ENCODE measurements at regions not wholly inside any gene's neighbourhood (a gene's known extent, or its start where the extent isn't known, plus 50 kb on each side); places are given as distances from the start of the nearest gene placed in this dataset.

- no peak for TF ChIP-seq CTCF (IDR thresholded peaks at IDR 0.05)
- TF ChIP-seq POLR2A (IDR thresholded peaks at IDR 0.05): no peak
- TF ChIP-seq POLR2AphosphoS5 (IDR thresholded peaks at IDR 0.05): no peak
Measured at GRCh38 chr12:125797421-125798175, 732.4 kb downstream of the AACS start.

Data from prostate gland (tissue), 2 donors.